Duodenal mucosa (tissue), 2 donors: ENCODE measurements at regions not wholly inside any gene's neighbourhood (a gene's known extent, or its start where the extent isn't known, plus 50 kb on each side); places are given as distances from the start of the nearest gene placed in this dataset.

ENCODE experiments used
- H3K27ac ChIP-seq: one replicate; pipeline ENCODE4 v1.7.0; 2013; ENCODE audit warnings: low read depth, low read length
- H3K27me3 ChIP-seq, 2 donors: one replicate each; pipeline ENCODE4 v1.7.0; 2013; ENCODE audit warnings: low read length in 2 of 2, control low read depth in 1 of 2; ENCODE audit not compliant: insufficient read depth in 2 of 2, control insufficient read depth in 1 of 2
- H3K36me3 ChIP-seq, 2 donors: one replicate each; pipeline ENCODE4 v1.7.0; 2013; ENCODE audit warnings: low read length in 2 of 2, control low read depth in 1 of 2; ENCODE audit not compliant: insufficient read depth in 2 of 2, control insufficient read depth in 1 of 2
- H3K4me1 ChIP-seq, 2 donors: one replicate each; pipeline ENCODE4 v1.7.0; 2013; ENCODE audit warnings: low read length in 2 of 2, control low read depth in 1 of 2; ENCODE audit not compliant: insufficient read depth in 2 of 2, control insufficient read depth in 1 of 2
- H3K4me3 ChIP-seq, 2 donors: one replicate each; pipeline ENCODE4 v1.7.0; 2013; ENCODE audit warnings: low read length in 2 of 2, low read depth in 1 of 2
- H3K9ac ChIP-seq, 2 donors: one replicate each; pipeline ENCODE4 v1.7.0; 2013; ENCODE audit warnings: low read length in 2 of 2, low read depth in 1 of 2
- H3K9me3 ChIP-seq, 2 donors: one replicate each; pipeline ENCODE4 v1.7.0; 2013; ENCODE audit warnings: low read length in 2 of 2, control low read depth in 1 of 2; ENCODE audit not compliant: control insufficient read depth in 1 of 2

- no peaks in the 10 kb centered on the region for H3K9me3 ChIP-seq
- H3K27me3 ChIP-seq, result peaks cover 0 to 4% of the 10 kb centered on the region in 2 donors
- H3K4me3 ChIP-seq, result no peak overlapping the region
- H3K9ac ChIP-seq, result no peak overlapping the region
- no peak overlapping the region for H3K27ac ChIP-seq
- H3K4me1 ChIP-seq, result no peaks in the 10 kb centered on the region
- H3K36me3 ChIP-seq, result no peaks in the 10 kb centered on the region
Measured at GRCh38 chr20:59386809-59387208, 86.4 kb downstream of the EDN3 start.

GRCh38 chr20:59387891-59388290, 87.5 kb downstream of the EDN3 start:
- no peak overlapping the region for H3K9ac ChIP-seq
- H3K27me3 ChIP-seq, result peaks cover 3 to 4% of the 10 kb centered on the region in 2 donors

GRCh38 chr20:59388402-59388801, 88.0 kb downstream of the EDN3 start:
- H3K36me3 ChIP-seq, result no peaks in the 10 kb centered on the region
- H3K27ac ChIP-seq, result no peak overlapping the region
- H3K9me3 ChIP-seq, result no peaks in the 10 kb centered on the region
- peaks cover 3 to 4% of the 10 kb centered on the region in 2 donors for H3K27me3 ChIP-seq
- no peaks in the 10 kb centered on the region for H3K4me1 ChIP-seq
- H3K4me3 ChIP-seq, result no peak overlapping the region
- H3K9ac ChIP-seq, result no peak overlapping the region

More at GRCh38 chr20:59387891-59388290, 87.5 kb downstream of the EDN3 start:
- Histone ChIP-seq H3K4me1 (no peaks in the 10 kb centered on the region), H3K9me3 (no peaks in the 10 kb centered on the region), H3K4me3 (no peak overlapping the region), H3K27ac (no peak overlapping the region), H3K36me3 (no peaks in the 10 kb centered on the region)

GRCh38 chr20:59390437-59390836, 90.0 kb downstream of the EDN3 start:
- no peak overlapping the region for H3K9ac ChIP-seq
- peaks cover 3 to 8% of the 10 kb centered on the region in 2 donors for H3K27me3 ChIP-seq
- H3K27ac ChIP-seq, result no peak overlapping the region
- H3K4me3 ChIP-seq, result no peak overlapping the region
- no peaks in the 10 kb centered on the region for H3K9me3 ChIP-seq
- H3K36me3 ChIP-seq, result no peaks in the 10 kb centered on the region
- H3K4me1 ChIP-seq, result no peaks in the 10 kb centered on the region

- no peaks in the 10 kb centered on the region for H3K9me3 ChIP-seq
- no peak overlapping the region for H3K27ac ChIP-seq
- no peak overlapping the region for H3K4me3 ChIP-seq
- H3K9ac ChIP-seq, result no peak overlapping the region
- no peaks in the 10 kb centered on the region for H3K36me3 ChIP-seq
- H3K4me1 ChIP-seq, result no peaks in the 10 kb centered on the region
- peaks cover 0 to 8% of the 10 kb centered on the region in 2 donors for H3K27me3 ChIP-seq
Measured at GRCh38 chr20:59391975-59392374, 91.6 kb downstream of the EDN3 start.

- Histone ChIP-seq H3K4me3 (no peak overlapping the region), H3K27ac (no peak overlapping the region), H3K27me3 (peaks cover 0 to 16% of the 10 kb centered on the region in 2 donors), H3K4me1 (no peaks in the 10 kb centered on the region), H3K36me3 (no peaks in the 10 kb centered on the region), H3K9me3 (no peaks in the 10 kb centered on the region), H3K9ac (no peak overlapping the region)
Measured at GRCh38 chr20:59392736-59393135, 92.3 kb downstream of the EDN3 start.

GRCh38 chr20:59393142-59393541, 92.7 kb downstream of the EDN3 start:
- Histone ChIP-seq H3K4me3 (no peak overlapping the region), H3K27me3 (peaks cover 0 to 16% of the 10 kb centered on the region in 2 donors), H3K9me3 (no peaks in the 10 kb centered on the region), H3K9ac (no peak overlapping the region), H3K27ac (no peak overlapping the region), H3K4me1 (no peaks in the 10 kb centered on the region), H3K36me3 (no peaks in the 10 kb centered on the region)

GRCh38 chr20:59395729-59396128, 95.3 kb downstream of the EDN3 start:
- no peaks in the 10 kb centered on the region for H3K9me3 ChIP-seq
- no peaks in the 10 kb centered on the region for H3K36me3 ChIP-seq
- no peak overlapping the region for H3K4me3 ChIP-seq
- H3K9ac ChIP-seq, result no peak overlapping the region
- no peaks in the 10 kb centered on the region for H3K4me1 ChIP-seq
- no peak overlapping the region for H3K27ac ChIP-seq
- H3K27me3 ChIP-seq, result peaks cover 13 to 39% of the 10 kb centered on the region in 2 donors

- Histone ChIP-seq H3K9me3 (no peaks in the 10 kb centered on the region), H3K27ac (no peak overlapping the region), H3K4me3 (no peak overlapping the region), H3K9ac (no peak overlapping the region), H3K27me3 (peaks cover 20 to 54% of the 10 kb centered on the region in 2 donors), H3K4me1 (peaks cover 12 to 14% of the 10 kb centered on the region in 2 donors), H3K36me3 (no peaks in the 10 kb centered on the region)
Measured at GRCh38 chr20:59398537-59399205, 98.3 kb downstream of the EDN3 start.

- H3K36me3 ChIP-seq, result no peaks in the 10 kb centered on the region
- H3K4me1 ChIP-seq, result peaks cover 12 to 18% of the 10 kb centered on the region in 2 donors
- no peak overlapping the region for H3K4me3 ChIP-seq
- H3K27me3 ChIP-seq, result peaks cover 29 to 63% of the 10 kb centered on the region in 2 donors
- H3K9ac ChIP-seq, result no peak overlapping the region
- no peaks in the 10 kb centered on the region for H3K9me3 ChIP-seq
- H3K27ac ChIP-seq, result no peak overlapping the region
Measured at GRCh38 chr20:59399426-59400099, 99.2 kb downstream of the EDN3 start.
